ENCODE measurements at regions not wholly inside any gene's neighbourhood (a gene's known extent, or its start where the extent isn't known, plus 50 kb on each side); places are given as distances from the start of the nearest gene placed in this dataset.

GRCh38 chr20:57780398-57780797 lies 70.6 kb upstream of the PMEPA1 start:
- in situ Hi-C loops (cut with MboI): no loop called here
- POLR2A ChIA-PET: no interaction called here
- no TSS peak for BruUV-seq (replicated peaks)
- SMC1A ChIA-PET (ENCODE audit: uncharacterized antibody, unreplicated experiment): no interaction called here
- RAD21 ChIA-PET (ENCODE audit: unreplicated experiment): no interaction called here
- Histone ChIP-seq H3K79me2 (ENCODE audit: control insufficient read depth, insufficient read depth, low read length) (no peaks in the 10 kb centered on the region), H3K9me3 (replicated peaks; ENCODE audit: control insufficient read depth, insufficient read depth, low read length) (no peaks in the 10 kb centered on the region), H3K9ac (ENCODE audit: control insufficient read depth, insufficient read depth, low read length) (no peak overlapping the region), H3K27me3 (replicated peaks in 1 of 2; ENCODE audit: control insufficient read depth in 2 of 2, insufficient read depth in 2 of 2, low read length in 1 of 2) (no peaks in the 10 kb centered on the region), H3K4me2 (ENCODE audit: control insufficient read depth, insufficient read depth) (no peak overlapping the region), H3K27ac (ENCODE audit: control insufficient read depth, insufficient read depth) (no peak overlapping the region), H4K20me1 (ENCODE audit: control insufficient read depth, insufficient read depth) (no peaks in the 10 kb centered on the region), H3K4me3 (no peak overlapping the region), H3K4me1 (ENCODE audit: control insufficient read depth, insufficient read depth, low read length) (no peaks in the 10 kb centered on the region), H2AFZ (ENCODE audit: control insufficient read depth, low read depth, low read length) (no peak overlapping the region), H3K36me3 (ENCODE audit: control insufficient read depth in 2 of 2, insufficient read depth in 2 of 2, low read length in 1 of 2) (no peaks in the 10 kb centered on the region)
- 38% methylated on average over 5 of the region's 5 CpGs for WGBS (ENCODE audit: insufficient coverage, insufficient replicate concordance, low lambda C conversion rate, missing lambda C conversion rate)
- ATAC-seq (no peak), FAIRE-seq (no peak), DNase-seq (ENCODE audit: low read depth, low spot score) (no peak)
- intact Hi-C loops (cut with micrococcal nuclease; ENCODE audit: unreplicated experiment): no loop called here
- CTCF ChIA-PET: interaction anchor here (0.6 kb wide), 1 partner anchor 603 kb away, joined by 3 read pairs; no protein-coding TSS in a partner anchor
- TF ChIP-seq BCL11A (IDR thresholded peaks at IDR 0.05; ENCODE audit: low read depth, low read length) (no peak), PML (IDR thresholded peaks at IDR 0.05; ENCODE audit: low read length) (no peak), SIN3A (IDR thresholded peaks at IDR 0.05; ENCODE audit: low read depth, low read length) (no peak), ATF2 (IDR thresholded peaks at IDR 0.05; ENCODE audit: low read length) (no peak), POLR2A (IDR thresholded peaks at IDR 0.05; ENCODE audit: low read depth, low read length) (no peak), LARP7 (IDR thresholded peaks at IDR 0.05) (no peak), USF2 (IDR thresholded peaks at IDR 0.05; ENCODE audit: borderline replicate concordance, low read depth, low read length) (no peak), RUNX3 (IDR thresholded peaks at IDR 0.05; ENCODE audit: low read length) (no peak), NRF1 (conservative IDR thresholded peaks at IDR 0.05; ENCODE audit: low read depth, low read length) (no peak), SMAD1 (IDR thresholded peaks at IDR 0.05; ENCODE audit: low read depth, partially characterized antibody) (no peak), NR2C2 (IDR thresholded peaks at IDR 0.05; ENCODE audit: borderline replicate concordance, control insufficient read depth, insufficient read length, low read depth) (no peak), SUZ12 (IDR thresholded peaks at IDR 0.05; ENCODE audit: unreplicated experiment) (no peak), MYC (IDR thresholded peaks at IDR 0.05; ENCODE audit: insufficient read depth, insufficient read length, insufficient replicate concordance, low read length, severe bottlenecking) (no peak), CHD4 (IDR thresholded peaks at IDR 0.05) (no peak), RBBP5 (conservative IDR thresholded peaks at IDR 0.05) (no peak)
- TF ChIP-seq, protein P1, sequence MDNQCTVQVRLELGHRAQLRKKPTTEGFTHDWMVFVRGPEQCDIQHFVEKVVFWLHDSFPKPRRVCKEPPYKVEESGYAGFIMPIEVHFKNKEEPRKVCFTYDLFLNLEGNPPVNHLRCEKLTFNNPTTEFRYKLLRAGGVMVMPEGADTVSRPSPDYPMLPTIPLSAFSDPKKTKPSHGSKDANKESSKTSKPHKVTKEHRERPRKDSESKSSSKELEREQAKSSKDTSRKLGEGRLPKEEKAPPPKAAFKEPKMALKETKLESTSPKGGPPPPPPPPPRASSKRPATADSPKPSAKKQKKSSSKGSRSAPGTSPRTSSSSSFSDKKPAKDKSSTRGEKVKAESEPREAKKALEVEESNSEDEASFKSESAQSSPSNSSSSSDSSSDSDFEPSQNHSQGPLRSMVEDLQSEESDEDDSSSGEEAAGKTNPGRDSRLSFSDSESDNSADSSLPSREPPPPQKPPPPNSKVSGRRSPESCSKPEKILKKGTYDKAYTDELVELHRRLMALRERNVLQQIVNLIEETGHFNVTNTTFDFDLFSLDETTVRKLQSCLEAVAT (IDR thresholded peaks at IDR 0.05): no peak
- TF ChIP-seq, protein P2, sequence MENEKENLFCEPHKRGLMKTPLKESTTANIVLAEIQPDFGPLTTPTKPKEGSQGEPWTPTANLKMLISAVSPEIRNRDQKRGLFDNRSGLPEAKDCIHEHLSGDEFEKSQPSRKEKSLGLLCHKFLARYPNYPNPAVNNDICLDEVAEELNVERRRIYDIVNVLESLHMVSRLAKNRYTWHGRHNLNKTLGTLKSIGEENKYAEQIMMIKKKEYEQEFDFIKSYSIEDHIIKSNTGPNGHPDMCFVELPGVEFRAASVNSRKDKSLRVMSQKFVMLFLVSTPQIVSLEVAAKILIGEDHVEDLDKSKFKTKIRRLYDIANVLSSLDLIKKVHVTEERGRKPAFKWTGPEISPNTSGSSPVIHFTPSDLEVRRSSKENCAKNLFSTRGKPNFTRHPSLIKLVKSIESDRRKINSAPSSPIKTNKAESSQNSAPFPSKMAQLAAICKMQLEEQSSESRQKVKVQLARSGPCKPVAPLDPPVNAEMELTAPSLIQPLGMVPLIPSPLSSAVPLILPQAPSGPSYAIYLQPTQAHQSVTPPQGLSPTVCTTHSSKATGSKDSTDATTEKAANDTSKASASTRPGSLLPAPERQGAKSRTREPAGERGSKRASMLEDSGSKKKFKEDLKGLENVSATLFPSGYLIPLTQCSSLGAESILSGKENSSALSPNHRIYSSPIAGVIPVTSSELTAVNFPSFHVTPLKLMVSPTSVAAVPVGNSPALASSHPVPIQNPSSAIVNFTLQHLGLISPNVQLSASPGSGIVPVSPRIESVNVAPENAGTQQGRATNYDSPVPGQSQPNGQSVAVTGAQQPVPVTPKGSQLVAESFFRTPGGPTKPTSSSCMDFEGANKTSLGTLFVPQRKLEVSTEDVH (IDR thresholded peaks at IDR 0.05; ENCODE audit: low read depth, partially characterized antibody): no peak

All from GM12878 (cell line).